HG03571 (cell line): ENCODE measurements at regions not wholly inside any gene's neighbourhood (a gene's known extent, or its start where the extent isn't known, plus 50 kb on each side); places are given as distances from the start of the nearest gene placed in this dataset.
"Not testable (repeated sequence)": the region's sequence is repeated elsewhere in the genome, so short reads cannot be mapped to it uniquely, and the experiment has no call there.

Experiments
- ATAC-seq: cut with Tn5 transposase; IDR thresholded peaks from one replicate; pipeline ENCODE4 v1.9.1; 2021; ENCODE audit not compliant: unreplicated experiment

- ATAC-seq: peak; percentile 57
These were observed 77.9 kb upstream of the TOP3B start for GRCh38 chr22:22060200-22061084.

GRCh38 chr22:22059291-22060002 lies 76.9 kb upstream of the TOP3B start:
- ATAC-seq: no peak

DNA sequence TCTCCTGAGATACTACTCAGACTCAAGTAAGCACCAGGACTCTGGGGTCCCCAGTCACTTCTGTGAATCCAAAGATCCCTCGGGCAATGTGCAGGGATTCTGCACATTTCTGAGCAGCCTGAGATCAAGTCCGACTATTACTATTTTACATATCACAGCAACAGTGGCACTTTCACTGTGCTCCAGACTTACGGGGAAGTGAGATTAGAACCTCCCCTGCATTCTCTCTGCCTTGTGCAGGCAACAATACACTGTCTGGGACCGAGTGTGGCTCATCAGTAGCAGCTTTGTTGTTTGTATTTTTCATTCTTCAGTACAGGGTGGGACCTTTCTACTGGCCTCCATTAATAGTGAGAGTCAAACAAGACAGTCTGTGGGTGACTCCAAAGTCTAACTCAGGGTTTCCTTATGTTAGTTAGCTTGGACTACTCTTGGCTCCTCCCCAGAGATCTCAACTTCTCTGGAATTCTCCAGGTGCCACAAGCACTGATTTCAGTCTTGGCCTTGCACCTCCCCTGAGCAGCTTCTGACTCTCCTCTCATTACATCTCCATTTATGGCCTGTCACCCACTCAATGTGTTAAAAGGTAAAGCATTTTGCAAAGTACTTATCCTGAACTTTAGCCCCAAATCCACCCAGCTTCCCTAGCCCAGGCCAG lies 76.2 kb upstream of the TOP3B start:
- no peak for ATAC-seq

- no peak for ATAC-seq
These were observed 75.2 kb upstream of the TOP3B start for GRCh38 chr22:22057617-22058378.

- not testable (repeated sequence) for ATAC-seq
These were observed 74.4 kb upstream of the TOP3B start for GRCh38 chr22:22056809-22057594.

DNA sequence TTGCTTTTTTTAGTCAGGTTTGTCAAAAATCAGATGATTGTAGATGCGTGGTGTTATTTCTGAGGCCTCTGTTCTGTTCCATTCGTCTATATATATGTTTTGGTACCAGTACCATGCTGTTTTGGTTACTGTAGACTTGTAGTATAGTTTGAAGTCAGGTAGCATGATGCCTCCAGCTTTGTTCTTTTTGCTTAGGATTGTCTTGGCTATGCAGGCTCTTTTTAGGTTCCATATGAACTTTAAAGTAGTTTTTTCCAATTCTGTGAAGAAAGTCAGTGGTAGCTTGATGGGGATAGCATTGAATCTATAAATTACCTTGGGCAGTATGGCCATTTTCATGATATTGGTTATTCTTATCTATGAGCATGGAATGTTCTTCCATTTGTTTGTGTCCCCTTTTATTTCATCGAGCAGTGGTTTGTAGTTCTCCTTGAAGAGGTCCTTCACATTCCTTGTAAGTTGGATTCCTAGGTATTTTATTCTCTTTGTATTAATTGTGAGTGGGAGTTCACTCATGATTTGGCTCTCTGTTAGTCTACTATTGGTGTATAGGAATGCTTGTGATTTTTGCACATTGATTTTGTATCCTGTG lies 70.1 kb upstream of the TOP3B start:
- not testable (repeated sequence) for ATAC-seq

DNA sequence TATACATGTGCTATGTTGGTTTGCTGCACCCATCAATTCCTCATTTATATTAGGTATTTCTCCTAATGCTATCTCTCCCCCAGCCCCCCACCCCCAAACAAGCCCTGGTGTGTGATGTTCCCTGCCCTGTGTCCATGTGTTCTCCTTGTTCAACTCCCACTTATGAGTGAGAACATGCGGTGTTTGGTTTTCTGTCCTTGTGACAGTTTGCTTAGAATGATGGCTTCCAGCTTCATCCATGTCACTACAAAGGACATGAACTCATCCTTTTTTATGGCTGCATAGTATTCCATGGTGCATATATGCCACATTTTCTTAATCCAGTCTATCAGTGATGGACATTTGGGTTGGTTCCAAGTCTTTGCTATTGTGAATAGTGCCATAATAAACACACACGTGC lies 68.4 kb upstream of the TOP3B start:
- ATAC-seq: not testable (repeated sequence)

DNA sequence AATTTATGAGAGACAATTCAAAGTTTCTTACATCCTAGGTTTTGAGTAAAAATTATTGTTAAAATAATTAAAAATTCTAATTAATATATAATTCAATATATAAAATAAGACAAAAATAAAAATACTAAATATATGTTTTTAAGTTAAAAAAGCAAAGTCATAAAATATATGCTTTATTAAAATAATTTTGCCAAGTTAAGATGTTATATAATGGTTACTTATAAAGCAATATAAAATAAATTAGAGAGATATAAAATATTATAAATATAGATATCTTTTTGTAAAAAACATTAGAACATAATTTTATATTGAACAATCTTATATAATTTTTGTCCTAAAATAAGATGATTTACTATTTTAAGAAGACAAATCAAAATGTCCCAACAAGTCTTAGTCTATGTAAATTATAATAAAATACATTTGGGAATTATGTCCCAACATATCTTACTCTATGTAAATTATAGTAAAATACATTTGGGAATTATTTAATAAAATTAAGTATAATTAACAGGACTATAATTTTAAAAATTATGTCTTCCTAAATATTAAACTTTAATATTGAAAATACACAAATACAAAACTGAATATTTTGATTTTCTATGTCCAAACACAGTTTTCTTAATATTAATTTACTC lies 67.7 kb upstream of the TOP3B start:
- ATAC-seq: no peak

- ATAC-seq: no peak
These were observed 67.1 kb upstream of the TOP3B start for GRCh38 chr22:22049684-22050083.

DNA sequence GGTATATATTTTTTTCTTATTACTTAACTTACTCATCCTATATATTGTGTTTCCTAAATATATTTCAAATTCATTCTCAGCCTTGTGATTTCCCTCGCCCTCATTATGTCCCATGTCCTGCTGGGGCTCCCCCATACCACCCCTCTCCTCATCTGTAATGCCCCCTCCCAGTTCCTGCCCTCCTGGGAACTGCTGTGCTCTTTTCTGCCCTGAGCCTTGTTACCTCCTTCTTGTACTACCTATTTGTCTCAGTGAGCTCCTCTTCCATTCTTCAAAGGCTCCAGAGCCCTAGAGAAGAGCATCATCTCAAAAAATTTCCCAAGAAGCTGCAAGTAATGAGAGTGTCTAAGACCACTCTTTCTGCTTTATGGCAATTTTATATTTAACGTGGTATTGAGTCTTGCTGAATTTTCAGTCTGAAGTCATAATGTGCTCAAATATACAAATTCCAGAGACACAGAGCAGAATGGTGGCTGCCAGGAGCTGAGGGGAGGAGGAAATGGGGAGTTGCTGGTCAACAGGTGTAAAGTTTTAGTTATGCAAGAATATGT lies 66.5 kb upstream of the TOP3B start:
- no peak for ATAC-seq

- no peak for ATAC-seq
These were observed 65.8 kb upstream of the TOP3B start for GRCh38 chr22:22048318-22048942.

GRCh38 chr22:22047776-22048175 lies 65.2 kb upstream of the TOP3B start:
- ATAC-seq: no peak

- ATAC-seq: no peak
These were observed 64.7 kb upstream of the TOP3B start for GRCh38 chr22:22047266-22047665.

DNA sequence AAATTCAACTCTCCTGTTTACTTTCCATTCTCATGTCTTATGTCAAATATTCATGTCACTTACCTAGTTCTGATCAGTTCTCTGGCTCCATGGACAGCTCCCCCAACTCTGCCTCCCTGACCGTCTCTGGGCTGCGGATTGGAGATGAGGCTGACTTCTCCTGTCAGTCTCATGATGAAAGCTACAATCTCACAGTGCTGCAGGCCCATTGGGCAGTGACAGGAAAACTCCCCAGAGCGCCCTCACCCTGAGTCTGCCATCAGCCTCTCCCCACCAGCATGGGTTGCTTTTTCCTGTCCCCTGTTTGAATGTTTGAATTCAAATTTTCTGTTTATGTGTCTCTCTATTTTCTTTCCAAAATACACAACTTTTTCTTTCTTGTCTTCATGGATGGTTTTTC lies 63.8 kb upstream of the TOP3B start:
- ATAC-seq: no peak

DNA sequence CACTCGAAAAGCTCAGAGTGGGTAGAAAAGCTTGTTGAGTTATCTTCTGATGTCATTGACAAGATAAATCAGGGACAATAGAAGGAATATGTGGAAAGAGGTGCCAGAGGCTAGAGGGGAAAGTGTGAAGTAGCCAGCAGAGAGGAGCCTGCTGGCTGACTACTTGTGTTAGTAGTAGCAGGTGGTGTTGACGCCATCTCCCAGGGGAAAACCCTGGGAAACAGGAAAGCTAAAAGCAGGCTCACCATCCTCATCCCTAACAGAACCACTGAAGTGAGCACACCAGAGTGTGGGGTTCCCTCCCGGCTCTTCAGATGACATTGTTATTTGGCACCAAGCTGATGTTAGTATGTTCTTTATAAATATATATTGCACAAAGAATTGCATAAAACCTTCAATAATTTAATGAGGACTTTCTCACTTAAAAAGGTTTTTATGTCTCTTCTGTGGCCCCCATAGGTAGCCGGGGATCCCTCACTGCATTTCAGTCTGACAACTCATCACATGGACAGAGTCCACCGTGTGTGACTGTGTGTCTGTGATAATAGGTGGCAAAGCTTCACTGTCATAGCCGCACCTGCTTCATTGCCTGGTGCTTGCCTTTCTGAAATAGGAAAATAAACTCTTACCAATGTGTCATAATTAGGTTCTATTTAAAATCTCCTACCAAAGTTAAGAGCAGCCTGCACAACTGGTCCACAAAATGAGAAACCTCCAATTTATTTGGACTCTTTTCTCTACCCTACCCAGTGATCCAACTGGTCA lies 63.2 kb upstream of the TOP3B start:
- no peak for ATAC-seq

DNA sequence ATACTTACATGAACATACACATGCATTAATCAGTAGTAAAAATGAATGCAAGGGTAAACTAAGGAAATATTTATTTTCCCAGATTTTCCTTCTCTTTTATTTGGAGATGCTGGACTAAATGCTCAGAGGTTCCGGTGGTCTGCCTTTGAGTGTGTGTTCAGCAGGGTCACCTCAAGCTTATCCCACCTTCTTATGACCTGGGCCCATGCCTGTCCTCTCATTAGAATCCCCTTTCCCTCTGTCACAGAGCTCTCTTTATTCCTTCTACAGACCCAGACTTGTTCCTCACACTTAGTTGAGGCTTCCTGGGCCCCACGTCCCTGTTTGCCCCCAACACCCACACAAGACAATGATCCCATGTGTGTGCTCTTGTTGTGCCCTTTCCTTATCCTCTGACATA lies 61.6 kb upstream of the TOP3B start:
- no peak for ATAC-seq

GRCh38 chr22:22043296-22044078 lies 60.9 kb upstream of the TOP3B start:
- ATAC-seq: no peak
